Left ventricle myocardium inferior (tissue), 1 donor: ENCODE measurements at regions not wholly inside any gene's neighbourhood (a gene's known extent, or its start where the extent isn't known, plus 50 kb on each side); places are given as distances from the start of the nearest gene placed in this dataset.

Experiments
- DNase-seq: peaks from one replicate; pipeline ENCODE4 v3.0.0-alpha.2; 2020
- H3K27ac ChIP-seq: fragments of 200-600 bp; replicated peaks from 2 replicates; pipeline ENCODE4 v1.8.0; 2021
- H3K27me3 ChIP-seq: fragments of 200-600 bp; 2 replicates; pipeline ENCODE4 v1.8.0; 2021; ENCODE audit warnings: low read depth
- H3K36me3 ChIP-seq: fragments of 200-600 bp; 2 replicates; pipeline ENCODE4 v1.8.0; 2021
- H3K4me1 ChIP-seq: fragments of 200-600 bp; 2 replicates; pipeline ENCODE4 v1.8.0; 2021
- H3K4me3 ChIP-seq: fragments of 200-600 bp; 2 replicates; pipeline ENCODE4 v1.8.0; 2021; ENCODE audit warnings: mild to moderate bottlenecking, moderate library complexity
- H3K9me3 ChIP-seq: fragments of 200-600 bp; replicated peaks from 2 replicates; pipeline ENCODE4 v1.8.0; 2021
- CTCF ChIP-seq: fragments of 200-600 bp; IDR thresholded peaks from 2 replicates; pipeline ENCODE4 v1.8.0; 2021; ENCODE audit warnings: antibody characterized with exemption, mild to moderate bottlenecking, borderline replicate concordance
- intact Hi-C: fragments of 100-400 bp; cut with micrococcal nuclease; formaldehyde crosslinking; loops from one replicate; pipeline ENCODE4 v1.11.0; 2022
- donor health status: DM: no; HTN: yes; CAD: no; lungs with severe emphysema.

- no peak for DNase-seq
- H3K36me3 ChIP-seq: no peaks in the 10 kb centered on the region
- H3K27ac ChIP-seq: no peak overlapping the region
- no peaks in the 10 kb centered on the region for H3K27me3 ChIP-seq
- H3K9me3 ChIP-seq: no peaks in the 10 kb centered on the region
- intact Hi-C loops: no loop called here
- no peak overlapping the region for H3K4me3 ChIP-seq
- no peak for TF ChIP-seq CTCF
- H3K4me1 ChIP-seq: peaks cover 7% of the 10 kb centered on the region
Measured at GRCh38 chr10:94052866-94053791, 59.4 kb downstream of the PLCE1 start.

GRCh38 chr10:94059178-94059883 is 65.6 kb downstream of the PLCE1 start:
- Histone ChIP-seq H3K36me3 (no peaks in the 10 kb centered on the region), H3K4me3 (no peak overlapping the region), H3K27ac (no peak overlapping the region), H3K27me3 (no peaks in the 10 kb centered on the region), H3K9me3 (no peaks in the 10 kb centered on the region), H3K4me1 (no peaks in the 10 kb centered on the region)
- no peak for DNase-seq
- TF ChIP-seq CTCF: no peak
- intact Hi-C loops: no loop called here

GRCh38 chr10:94061026-94061425 is 67.3 kb downstream of the PLCE1 start:
- Histone ChIP-seq H3K36me3 (no peaks in the 10 kb centered on the region), H3K9me3 (no peaks in the 10 kb centered on the region), H3K4me3 (no peak overlapping the region), H3K27me3 (no peaks in the 10 kb centered on the region), H3K27ac (no peak overlapping the region), H3K4me1 (no peaks in the 10 kb centered on the region)
- TF ChIP-seq CTCF: no peak
- DNase-seq: no peak
- intact Hi-C loops: no loop called here

- no peak for DNase-seq
- H3K36me3 ChIP-seq: no peaks in the 10 kb centered on the region
- no peaks in the 10 kb centered on the region for H3K9me3 ChIP-seq
- H3K4me1 ChIP-seq: no peaks in the 10 kb centered on the region
- intact Hi-C loops: no loop called here
- H3K4me3 ChIP-seq: no peak overlapping the region
- no peak for TF ChIP-seq CTCF
- H3K27me3 ChIP-seq: no peaks in the 10 kb centered on the region
- H3K27ac ChIP-seq: no peak overlapping the region
Measured at GRCh38 chr10:94062611-94063010, 68.9 kb downstream of the PLCE1 start.

GRCh38 chr10:94065362-94065761 is 71.6 kb downstream of the PLCE1 start:
- Histone ChIP-seq H3K27me3 (no peaks in the 10 kb centered on the region), H3K27ac (no peak overlapping the region), H3K9me3 (no peaks in the 10 kb centered on the region), H3K4me1 (peaks cover 7% of the 10 kb centered on the region), H3K36me3 (no peaks in the 10 kb centered on the region), H3K4me3 (no peak overlapping the region)
- DNase-seq: no peak
- intact Hi-C loops: no loop called here
- TF ChIP-seq CTCF: no peak
